ENCODE measurements at regions not wholly inside any gene's neighbourhood (a gene's known extent, or its start where the extent isn't known, plus 50 kb on each side); places are given as distances from the start of the nearest gene placed in this dataset.

DNA sequence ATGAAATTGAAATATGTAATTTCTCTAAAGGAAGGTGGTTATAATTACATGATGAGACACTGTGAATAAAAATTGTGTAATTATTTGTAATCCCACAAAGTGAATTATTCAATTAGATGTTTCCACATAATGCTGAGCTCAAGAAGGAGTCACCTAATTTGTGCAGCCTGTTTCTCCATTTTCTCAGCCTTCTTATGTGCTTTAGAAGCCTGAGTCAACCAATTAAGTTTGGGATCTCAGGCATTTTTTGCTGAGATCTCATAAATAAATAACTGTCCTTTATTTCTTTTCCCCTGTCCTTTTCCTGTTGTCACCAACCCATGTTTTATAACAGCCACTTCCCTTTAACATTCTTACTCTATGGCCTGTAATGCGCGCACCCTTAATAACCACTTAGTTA lies 506.5 kb upstream of the SEMA3D start:
- DNase-seq = no peak
- Histone ChIP-seq H3K9me3 (no peaks in the 10 kb centered on the region), H3K27me3 (no peaks in the 10 kb centered on the region), H3K27ac (no peak overlapping the region), H3K4me3 (no peak overlapping the region), H3K36me3 (no peaks in the 10 kb centered on the region), H3K4me1 (no peaks in the 10 kb centered on the region)
- intact Hi-C loops (cut with DNase I) = no loop called here
- TF ChIP-seq, protein P1, sequence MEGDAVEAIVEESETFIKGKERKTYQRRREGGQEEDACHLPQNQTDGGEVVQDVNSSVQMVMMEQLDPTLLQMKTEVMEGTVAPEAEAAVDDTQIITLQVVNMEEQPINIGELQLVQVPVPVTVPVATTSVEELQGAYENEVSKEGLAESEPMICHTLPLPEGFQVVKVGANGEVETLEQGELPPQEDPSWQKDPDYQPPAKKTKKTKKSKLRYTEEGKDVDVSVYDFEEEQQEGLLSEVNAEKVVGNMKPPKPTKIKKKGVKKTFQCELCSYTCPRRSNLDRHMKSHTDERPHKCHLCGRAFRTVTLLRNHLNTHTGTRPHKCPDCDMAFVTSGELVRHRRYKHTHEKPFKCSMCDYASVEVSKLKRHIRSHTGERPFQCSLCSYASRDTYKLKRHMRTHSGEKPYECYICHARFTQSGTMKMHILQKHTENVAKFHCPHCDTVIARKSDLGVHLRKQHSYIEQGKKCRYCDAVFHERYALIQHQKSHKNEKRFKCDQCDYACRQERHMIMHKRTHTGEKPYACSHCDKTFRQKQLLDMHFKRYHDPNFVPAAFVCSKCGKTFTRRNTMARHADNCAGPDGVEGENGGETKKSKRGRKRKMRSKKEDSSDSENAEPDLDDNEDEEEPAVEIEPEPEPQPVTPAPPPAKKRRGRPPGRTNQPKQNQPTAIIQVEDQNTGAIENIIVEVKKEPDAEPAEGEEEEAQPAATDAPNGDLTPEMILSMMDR (IDR thresholded peaks at IDR 0.05) = no peak
- ATAC-seq = no peak

DNA sequence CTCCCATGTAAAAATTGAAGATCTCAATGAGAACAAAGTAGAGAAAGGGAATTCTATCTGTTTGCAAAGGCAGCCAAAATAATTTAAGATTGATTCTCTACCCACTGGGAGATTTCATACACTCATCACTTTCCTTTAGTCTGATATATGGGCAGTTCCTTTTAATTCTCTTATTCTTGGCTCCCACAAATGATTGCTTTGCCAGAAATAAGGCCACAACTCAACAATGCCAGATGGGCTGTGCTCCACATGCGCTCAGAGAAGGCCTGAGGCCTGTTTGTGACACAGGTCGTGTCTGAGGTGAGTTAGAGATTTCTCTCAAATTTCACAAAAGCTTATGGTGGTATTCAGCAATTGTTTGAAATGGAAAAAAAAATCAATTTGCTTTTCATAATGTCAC lies 501.9 kb upstream of the SEMA3D start:
- no peak for ATAC-seq
- no peak for DNase-seq

DNA sequence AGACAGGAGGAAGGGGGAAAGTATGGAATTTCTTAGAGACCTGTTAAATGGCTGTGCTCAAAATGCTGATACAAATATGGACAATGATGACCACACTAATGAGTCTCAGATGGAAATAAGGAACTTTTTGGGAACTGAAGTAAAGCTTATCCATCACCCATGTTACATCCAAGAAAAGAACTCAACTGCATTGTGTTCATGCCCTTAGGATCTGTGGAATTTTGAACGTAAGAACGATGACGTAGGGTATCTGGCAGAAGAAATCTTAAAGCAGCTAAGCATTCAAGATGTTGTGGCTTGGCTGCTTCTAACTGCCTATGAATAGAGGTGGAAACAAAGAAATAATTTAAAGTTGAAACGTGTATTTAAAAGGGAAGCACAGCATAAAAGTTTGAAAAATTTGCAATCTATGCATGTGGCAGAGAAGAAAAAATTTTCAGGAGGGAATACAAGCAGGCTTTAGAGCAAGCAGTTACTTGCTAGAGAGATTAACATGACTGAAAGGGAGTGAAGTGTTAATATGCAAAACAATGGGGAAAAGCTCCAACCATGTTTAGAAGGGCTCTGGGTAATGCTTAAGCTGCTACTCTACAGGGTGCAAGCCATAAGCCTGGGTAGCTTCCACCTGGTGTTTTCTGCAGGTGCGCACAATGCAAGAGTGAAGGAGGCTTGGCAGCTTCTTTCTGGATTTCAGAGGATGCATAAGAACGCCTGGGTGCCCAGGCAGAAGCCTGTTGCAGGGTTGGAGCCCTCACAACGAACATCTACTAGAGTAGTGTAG lies 499.7 kb upstream of the SEMA3D start:
- no peaks in the 10 kb centered on the region for H3K27me3 ChIP-seq
- H3K4me3 ChIP-seq = no peak overlapping the region
- no peaks in the 10 kb centered on the region for H3K36me3 ChIP-seq
- H3K9me3 ChIP-seq = no peaks in the 10 kb centered on the region
- no peak overlapping the region for H3K27ac ChIP-seq
- no peaks in the 10 kb centered on the region for H3K4me1 ChIP-seq
- intact Hi-C loops (cut with DNase I) = no loop called here
- TF ChIP-seq, protein P1 (IDR thresholded peaks at IDR 0.05) = no peak
- no peak for ATAC-seq
- no peak for DNase-seq

More for the DNA sequence above, 501.9 kb upstream of the SEMA3D start:
- no peaks in the 10 kb centered on the region for H3K36me3 ChIP-seq
- no peaks in the 10 kb centered on the region for H3K9me3 ChIP-seq
- no peaks in the 10 kb centered on the region for H3K4me1 ChIP-seq
- H3K27ac ChIP-seq = no peak overlapping the region
- intact Hi-C loops (cut with DNase I) = no loop called here
- H3K4me3 ChIP-seq = no peak overlapping the region
- H3K27me3 ChIP-seq = no peaks in the 10 kb centered on the region
- TF ChIP-seq, protein P1 (IDR thresholded peaks at IDR 0.05) = no peak

DNA sequence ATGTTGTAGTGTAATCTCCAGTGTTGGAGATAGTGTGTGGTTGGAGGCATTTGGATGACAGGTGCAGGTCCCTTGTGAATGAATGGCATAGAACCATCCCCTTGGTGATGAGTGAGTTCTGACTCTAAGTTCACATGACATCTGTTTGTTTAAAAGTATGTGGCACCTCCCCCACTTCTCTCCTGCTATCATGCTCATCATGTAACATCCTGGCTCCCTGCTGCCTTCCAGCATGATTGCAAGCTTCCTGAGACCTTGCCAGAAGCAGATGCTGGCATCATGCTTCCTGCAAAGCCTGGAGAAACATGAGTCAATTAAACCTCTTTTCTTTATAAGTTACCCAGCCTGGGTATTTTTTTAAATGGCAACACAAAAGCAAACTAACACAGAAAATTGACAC lies 499.0 kb upstream of the SEMA3D start:
- no peak for ATAC-seq

DNA sequence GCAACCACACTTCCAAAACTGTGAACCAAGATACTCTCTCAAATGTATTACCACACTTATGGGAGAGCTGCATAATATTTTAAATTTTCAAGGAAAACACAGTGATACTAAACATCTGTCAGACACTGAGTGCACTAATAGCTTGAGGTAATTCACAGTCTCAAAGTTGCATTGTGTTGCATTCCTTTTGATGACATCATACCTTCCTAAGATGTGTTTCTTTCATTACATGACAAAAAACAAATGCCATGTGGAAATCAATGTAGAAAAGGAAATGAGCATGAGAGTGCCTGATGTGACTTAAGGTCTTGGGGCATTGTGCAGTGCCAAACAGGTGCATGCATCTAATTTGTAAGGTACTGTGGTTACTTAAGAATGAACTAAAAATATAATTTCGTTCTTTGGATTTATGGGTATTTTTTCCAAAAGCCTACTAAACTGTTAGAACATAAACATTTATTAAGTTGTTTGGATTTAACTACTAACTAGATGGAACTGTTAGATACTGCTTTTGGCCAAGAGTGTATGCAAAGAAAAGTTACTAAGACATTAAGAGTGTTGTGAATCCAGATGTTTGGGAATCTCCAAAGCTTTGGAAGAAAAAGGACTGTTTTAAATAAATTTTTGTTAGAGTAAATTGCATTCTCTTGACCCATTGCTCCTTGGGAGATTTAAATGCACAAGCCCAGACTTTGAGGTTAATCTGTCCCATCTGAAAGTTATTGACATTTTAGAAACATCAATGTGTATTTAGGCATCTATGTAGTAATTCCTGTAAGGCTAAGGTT lies 496.2 kb upstream of the SEMA3D start:
- intact Hi-C loops (cut with DNase I) = no loop called here
- TF ChIP-seq, protein P1 (IDR thresholded peaks at IDR 0.05) = no peak
- H3K36me3 ChIP-seq = no peaks in the 10 kb centered on the region
- no peak for ATAC-seq
- H3K27me3 ChIP-seq = no peaks in the 10 kb centered on the region
- DNase-seq = no peak
- no peaks in the 10 kb centered on the region for H3K4me1 ChIP-seq
- no peaks in the 10 kb centered on the region for H3K9me3 ChIP-seq
- no peak overlapping the region for H3K4me3 ChIP-seq
- no peak overlapping the region for H3K27ac ChIP-seq

More for the DNA sequence above, 499.0 kb upstream of the SEMA3D start:
- Histone ChIP-seq H3K27me3 (no peaks in the 10 kb centered on the region), H3K4me3 (no peak overlapping the region), H3K9me3 (no peaks in the 10 kb centered on the region), H3K27ac (no peak overlapping the region), H3K4me1 (no peaks in the 10 kb centered on the region), H3K36me3 (no peaks in the 10 kb centered on the region)
- TF ChIP-seq, protein P1 (IDR thresholded peaks at IDR 0.05) = no peak
- no peak for DNase-seq
- intact Hi-C loops (cut with DNase I) = no loop called here

Measured in upper lobe of right lung (tissue), 1 donor.